ENCODE measurements at regions not wholly inside any gene's neighbourhood (a gene's known extent, or its start where the extent isn't known, plus 50 kb on each side); places are given as distances from the start of the nearest gene placed in this dataset.
"Not testable (repeated sequence)": the region's sequence is repeated elsewhere in the genome, so short reads cannot be mapped to it uniquely, and the experiment has no call there.

DNA sequence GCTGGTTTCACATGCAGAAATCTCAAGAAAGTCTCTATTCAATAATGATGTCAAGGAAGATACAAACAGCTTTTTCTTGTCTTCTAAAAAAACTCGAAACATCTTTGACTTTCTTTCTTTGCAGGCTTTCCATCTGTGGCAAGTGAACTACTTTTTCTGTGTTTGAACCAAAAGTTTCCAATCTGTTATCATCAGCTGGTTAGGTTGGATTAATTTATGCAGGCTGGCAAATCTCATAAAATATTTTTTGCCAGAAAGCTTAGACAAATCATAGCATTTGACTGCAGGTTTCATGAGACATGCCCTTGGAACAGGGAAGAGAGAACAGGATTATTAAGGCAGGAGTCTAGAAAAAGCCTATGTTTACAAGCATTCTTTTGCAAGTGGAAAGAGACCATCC lies 86.1 kb upstream of the ARHGAP42 start:
- WGBS: 69% methylated on average over 1 of the region's 1 CpG

DNA sequence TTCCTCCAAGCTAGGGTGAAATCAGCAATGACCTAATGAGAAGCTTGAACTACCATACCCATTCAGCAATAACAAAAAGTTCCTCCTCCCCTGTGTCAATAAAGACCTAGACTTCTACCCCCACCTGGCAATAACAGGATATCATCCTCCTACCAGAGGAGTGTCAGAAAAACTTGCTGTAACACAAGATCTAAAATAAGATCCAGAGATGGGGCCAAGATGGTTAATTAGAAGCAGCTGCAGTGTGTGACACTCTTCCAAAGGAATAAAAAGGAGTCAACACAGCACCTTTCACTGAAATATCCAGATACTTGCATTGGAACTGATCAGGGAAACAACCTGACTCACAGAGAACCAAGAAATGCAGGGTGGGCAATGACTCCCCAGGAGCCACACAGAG lies 84.4 kb upstream of the ARHGAP42 start:
- intact Hi-C loops (cut with DNase I): no loop called here
- TF ChIP-seq, protein P1, sequence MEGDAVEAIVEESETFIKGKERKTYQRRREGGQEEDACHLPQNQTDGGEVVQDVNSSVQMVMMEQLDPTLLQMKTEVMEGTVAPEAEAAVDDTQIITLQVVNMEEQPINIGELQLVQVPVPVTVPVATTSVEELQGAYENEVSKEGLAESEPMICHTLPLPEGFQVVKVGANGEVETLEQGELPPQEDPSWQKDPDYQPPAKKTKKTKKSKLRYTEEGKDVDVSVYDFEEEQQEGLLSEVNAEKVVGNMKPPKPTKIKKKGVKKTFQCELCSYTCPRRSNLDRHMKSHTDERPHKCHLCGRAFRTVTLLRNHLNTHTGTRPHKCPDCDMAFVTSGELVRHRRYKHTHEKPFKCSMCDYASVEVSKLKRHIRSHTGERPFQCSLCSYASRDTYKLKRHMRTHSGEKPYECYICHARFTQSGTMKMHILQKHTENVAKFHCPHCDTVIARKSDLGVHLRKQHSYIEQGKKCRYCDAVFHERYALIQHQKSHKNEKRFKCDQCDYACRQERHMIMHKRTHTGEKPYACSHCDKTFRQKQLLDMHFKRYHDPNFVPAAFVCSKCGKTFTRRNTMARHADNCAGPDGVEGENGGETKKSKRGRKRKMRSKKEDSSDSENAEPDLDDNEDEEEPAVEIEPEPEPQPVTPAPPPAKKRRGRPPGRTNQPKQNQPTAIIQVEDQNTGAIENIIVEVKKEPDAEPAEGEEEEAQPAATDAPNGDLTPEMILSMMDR (IDR thresholded peaks at IDR 0.05): no peak
- TF ChIP-seq EP300 (IDR thresholded peaks at IDR 0.05) (no peak), POLR2A (IDR thresholded peaks at IDR 0.05; ENCODE audit: low read depth) (no peak), POLR2AphosphoS5 (IDR thresholded peaks at IDR 0.05) (no peak)

More for the DNA sequence above, 86.1 kb upstream of the ARHGAP42 start:
- Histone ChIP-seq H3K4me1 (peaks cover 0 to 7% (median 3%) of the 10 kb centered on the region in 4 donors), H3K27ac (replicated peaks in 1 of 4) (no peak overlapping the region), H3K4me3 (no peak overlapping the region), H3K27me3 (no peaks in the 10 kb centered on the region), H3K9me3 (no peaks in the 10 kb centered on the region), H3K36me3 (no peaks in the 10 kb centered on the region)
- TF ChIP-seq POLR2A (IDR thresholded peaks at IDR 0.05; ENCODE audit: low read depth) (no peak), POLR2AphosphoS5 (IDR thresholded peaks at IDR 0.05) (no peak), EP300 (IDR thresholded peaks at IDR 0.05) (no peak)
- TF ChIP-seq, protein P1 (IDR thresholded peaks at IDR 0.05): no peak
- DNase-seq (ENCODE audit: extremely low spot score): no peak
- intact Hi-C loops (cut with DNase I): no loop called here

DNA sequence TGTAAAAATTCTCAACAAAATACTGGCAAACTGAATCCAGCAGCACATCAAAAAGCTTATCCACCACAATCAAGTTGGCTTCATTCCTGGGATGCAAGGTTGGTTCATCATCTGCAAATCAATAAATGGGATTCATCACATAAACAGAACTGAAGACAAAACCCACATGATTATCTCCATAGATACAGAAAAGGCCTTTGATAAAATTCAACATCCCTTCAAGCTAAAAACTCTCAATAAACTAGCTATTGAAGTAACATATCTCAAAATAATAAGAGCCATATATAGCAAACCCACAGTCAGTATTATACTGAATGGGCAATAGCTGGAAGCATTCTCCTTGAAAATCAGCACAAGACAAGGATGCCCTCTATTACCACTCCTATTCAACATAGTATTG lies 79.3 kb upstream of the ARHGAP42 start:
- H3K4me3 ChIP-seq; H3K27me3 ChIP-seq; H3K9me3 ChIP-seq; H3K36me3 ChIP-seq; intact Hi-C loops (cut with DNase I); H3K4me1 ChIP-seq; H3K27ac ChIP-seq (replicated peaks in 1 of 4); DNase-seq (ENCODE audit: extremely low spot score): not testable (repeated sequence)

More for the DNA sequence above, 84.4 kb upstream of the ARHGAP42 start:
- Histone ChIP-seq H3K4me1 (peaks cover 0 to 7% (median 3%) of the 10 kb centered on the region in 4 donors), H3K27ac (replicated peaks in 1 of 4) (no peak overlapping the region), H3K27me3 (no peaks in the 10 kb centered on the region), H3K9me3 (no peaks in the 10 kb centered on the region), H3K36me3 (no peaks in the 10 kb centered on the region), H3K4me3 (no peak overlapping the region)
- DNase-seq (ENCODE audit: extremely low spot score): no peak

DNA sequence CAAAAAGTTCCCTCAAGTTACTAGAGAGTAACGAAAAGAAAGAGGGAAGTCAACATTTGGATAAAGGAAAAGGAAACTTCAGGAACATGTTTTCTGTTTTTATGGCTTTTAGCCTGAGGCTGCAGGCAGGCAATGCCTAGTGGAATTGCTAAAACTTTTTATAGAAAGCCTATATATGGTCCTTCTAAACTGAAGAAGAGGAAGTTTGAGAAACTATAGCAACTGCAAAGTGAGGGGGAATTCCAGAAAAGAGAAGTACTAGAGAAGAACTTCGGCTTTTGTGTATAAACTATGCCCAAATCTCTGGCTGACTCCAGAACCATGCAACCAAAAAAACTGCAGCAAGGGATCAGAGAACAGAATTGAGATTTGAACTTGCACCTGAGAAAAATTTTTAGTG lies 74.3 kb upstream of the ARHGAP42 start:
- H3K36me3 ChIP-seq: no peaks in the 10 kb centered on the region
- H3K27me3 ChIP-seq: no peaks in the 10 kb centered on the region
- intact Hi-C loops (cut with DNase I): no loop called here
- WGBS: 43% methylated on average over 2 of the region's 2 CpGs
- no peak overlapping the region for H3K27ac ChIP-seq (replicated peaks in 1 of 4)
- TF ChIP-seq POLR2A (IDR thresholded peaks at IDR 0.05; ENCODE audit: low read depth) (no peak), EP300 (IDR thresholded peaks at IDR 0.05) (no peak), POLR2AphosphoS5 (IDR thresholded peaks at IDR 0.05) (no peak)
- TF ChIP-seq, protein P1 (IDR thresholded peaks at IDR 0.05): no peak
- H3K9me3 ChIP-seq: no peaks in the 10 kb centered on the region
- no peaks in the 10 kb centered on the region for H3K4me1 ChIP-seq
- H3K4me3 ChIP-seq: no peak overlapping the region
- DNase-seq (ENCODE audit: extremely low spot score): no peak

DNA sequence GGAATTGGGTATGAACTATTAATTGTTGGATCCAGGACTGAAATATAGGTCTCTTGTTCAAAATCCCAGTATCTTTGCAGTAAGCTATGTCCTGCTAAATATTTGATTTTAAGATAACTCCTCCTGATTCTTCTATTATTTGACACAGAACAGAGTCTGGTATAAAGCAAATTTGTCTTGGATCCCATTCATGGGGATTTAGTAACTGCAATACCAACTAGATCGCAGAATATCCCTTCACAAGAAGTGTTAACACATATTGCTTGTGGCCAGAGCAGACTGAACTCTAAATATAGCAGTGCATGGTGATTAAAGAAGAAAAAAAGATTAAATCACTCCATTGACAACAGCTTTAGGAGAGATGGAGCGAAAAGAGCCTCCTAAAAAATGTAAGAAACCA lies 68.2 kb upstream of the ARHGAP42 start:
- Histone ChIP-seq H3K27me3 (no peaks in the 10 kb centered on the region), H3K27ac (replicated peaks in 1 of 4) (no peak overlapping the region), H3K9me3 (peaks cover 0 to 19% (median 17%) of the 10 kb centered on the region in 4 donors), H3K4me1 (peaks cover 0 to 4% (median 0%) of the 10 kb centered on the region in 4 donors), H3K36me3 (no peaks in the 10 kb centered on the region), H3K4me3 (no peak overlapping the region)
- intact Hi-C loops (cut with DNase I): no loop called here
- no peak for DNase-seq (ENCODE audit: extremely low spot score)
- no peak for TF ChIP-seq EP300 (IDR thresholded peaks at IDR 0.05)
- TF ChIP-seq, protein P1 (IDR thresholded peaks at IDR 0.05): no peak
- TF ChIP-seq POLR2A (IDR thresholded peaks at IDR 0.05; ENCODE audit: low read depth): no peak
- 80% methylated on average over 2 of the region's 2 CpGs for WGBS

Data from esophagus muscularis mucosa (tissue), 4 donors.